Esophagus squamous epithelium (tissue), 5 donors: ENCODE measurements at regions not wholly inside any gene's neighbourhood (a gene's known extent, or its start where the extent isn't known, plus 50 kb on each side); places are given as distances from the start of the nearest gene placed in this dataset.

Experiments
- DNase-seq: peaks from one replicate; lab custom pipeline; 2025; lab: John Stamatoyannopoulos, UW
- H3K27ac ChIP-seq, 4 donors: fragments of 200-600 bp; sonication (generic); one replicate each; pipeline ENCODE4 v1.5.1; 2016 to 2019; ENCODE audit warnings: mild to moderate bottlenecking in 1 of 4
- H3K27me3 ChIP-seq, 4 donors: fragments of 200-600 bp; sonication (generic); 1 replicate in 3 of 4; 2 replicates in 1 of 4; pipeline versions ENCODE4 v1.5.1 to v1.6.0; 2017 to 2021; ENCODE audit warnings: antibody characterized with exemption in 1 of 4
- H3K36me3 ChIP-seq, 3 donors: fragments of 200-600 bp; sonication (generic); one replicate each; pipeline ENCODE4 v1.5.1; 2016 to 2019
- H3K4me1 ChIP-seq, 3 donors: fragments of 200-600 bp; sonication (generic); one replicate each; pipeline ENCODE4 v1.5.1; 2017 to 2019
- H3K4me3 ChIP-seq, 4 donors: fragments of 200-600 bp; sonication (generic); 1 replicate in 3 of 4; 2 replicates in 1 of 4; pipeline ENCODE4 v1.5.1; 2016 to 2019; ENCODE audit warnings: mild to moderate bottlenecking in 2 of 4, moderate library complexity in 1 of 4
- H3K9me3 ChIP-seq, 3 donors: fragments of 200-600 bp; sonication (generic); one replicate each; pipeline ENCODE4 v1.5.1; 2016 to 2019
- CTCF ChIP-seq, 6 experiments: fragments of 450-650 bp in 4 of 6; fragments of 200-600 bp in 2 of 6; sonication (generic) in 2 of 6; IDR thresholded peaks; one replicate each; pipeline ENCODE4 v1.5.1; 2016 to 2019; ENCODE audit warnings: antibody characterized with exemption in 6 of 6, mild to moderate bottlenecking in 4 of 6, moderate library complexity in 4 of 6
- POLR2A ChIP-seq, 4 donors: fragments of 450-650 bp; IDR thresholded peaks; one replicate each; pipeline ENCODE4 v1.6.1; 2017; ENCODE audit warnings: antibody characterized with exemption in 4 of 4, mild to moderate bottlenecking in 4 of 4, moderate library complexity in 3 of 4
- WGBS, 2 donors: methylation state at CpG; one replicate each; pipeline ENCODE4 v1.1.5; 2018; 5-methylcytosine and 5-hydroxymethylcytosine counted together
- intact Hi-C: fragments of 100-400 bp; cut with DNase I; formaldehyde crosslinking; loops from one replicate; pipeline ENCODE4 v1.15.0; 2022
- donor health status: DM: yes; HTN: yes; CAD: no.

- WGBS, 2 donors: 88 to 90% methylated on average over 7 to 8 of the region's 9 CpGs
- Histone ChIP-seq H3K9me3 (no peaks in the 10 kb centered on the region), H3K27ac (no peak overlapping the region), H3K4me3 (no peak overlapping the region), H3K36me3 (no peaks in the 10 kb centered on the region), H3K4me1 (no peaks in the 10 kb centered on the region), H3K27me3 (peaks cover 0 to 20% (median 0%) of the 10 kb centered on the region in 4 donors)
- no peak for TF ChIP-seq POLR2A (IDR thresholded peaks at IDR 0.05)
- no peak for TF ChIP-seq CTCF (IDR thresholded peaks at IDR 0.05)
- intact Hi-C loops: no loop called here
- DNase-seq: no peak
These were observed 217.1 kb upstream of the C1orf174 start for GRCh38 chr1:4117196-4117595.

GRCh38 chr1:4118746-4119515 is 218.9 kb upstream of the C1orf174 start:
- Histone ChIP-seq H3K9me3 (no peaks in the 10 kb centered on the region), H3K4me3 (no peak overlapping the region), H3K27ac (no peak overlapping the region), H3K27me3 (peaks cover 0 to 31% (median 0%) of the 10 kb centered on the region in 4 donors), H3K36me3 (no peaks in the 10 kb centered on the region), H3K4me1 (no peaks in the 10 kb centered on the region)
- intact Hi-C loops: no loop called here
- 58 to 60% methylated on average over 7 of the region's 12 CpGs for WGBS, 2 donors
- no peak for TF ChIP-seq POLR2A (IDR thresholded peaks at IDR 0.05)
- DNase-seq: no peak

GRCh38 chr1:4119516-4120220 is 219.6 kb upstream of the C1orf174 start:
- Histone ChIP-seq H3K27me3 (peaks cover 0 to 31% (median 0%) of the 10 kb centered on the region in 4 donors), H3K36me3 (no peaks in the 10 kb centered on the region), H3K9me3 (no peaks in the 10 kb centered on the region), H3K4me3 (no peak overlapping the region), H3K27ac (no peak overlapping the region), H3K4me1 (no peaks in the 10 kb centered on the region)
- 50 to 65% methylated on average over 1 to 6 of the region's 11 CpGs for WGBS, 2 donors
- intact Hi-C loops: no loop called here
- TF ChIP-seq CTCF (IDR thresholded peaks at IDR 0.05) (no peak), POLR2A (IDR thresholded peaks at IDR 0.05) (no peak)
- no peak for DNase-seq

GRCh38 chr1:4120557-4121292 is 220.7 kb upstream of the C1orf174 start:
- Histone ChIP-seq H3K9me3 (no peaks in the 10 kb centered on the region), H3K4me3 (no peak overlapping the region), H3K27me3 (peaks cover 0 to 28% (median 0%) of the 10 kb centered on the region in 4 donors), H3K4me1 (no peaks in the 10 kb centered on the region), H3K27ac (no peak overlapping the region), H3K36me3 (no peaks in the 10 kb centered on the region)
- TF ChIP-seq POLR2A (IDR thresholded peaks at IDR 0.05): no peak
- no peak for TF ChIP-seq CTCF (IDR thresholded peaks at IDR 0.05)
- intact Hi-C loops: no loop called here
- DNase-seq: no peak
- WGBS, 2 donors: 60 to 63% methylated on average over 8 to 15 of the region's 15 CpGs

GRCh38 chr1:4121293-4121684 is 221.2 kb upstream of the C1orf174 start:
- Histone ChIP-seq H3K4me1 (no peaks in the 10 kb centered on the region), H3K36me3 (no peaks in the 10 kb centered on the region), H3K27me3 (peaks cover 0 to 26% (median 0%) of the 10 kb centered on the region in 4 donors), H3K27ac (no peak overlapping the region), H3K9me3 (no peaks in the 10 kb centered on the region), H3K4me3 (no peak overlapping the region)
- no peak for TF ChIP-seq POLR2A (IDR thresholded peaks at IDR 0.05)
- no peak for TF ChIP-seq CTCF (IDR thresholded peaks at IDR 0.05)
- intact Hi-C loops: no loop called here
- 66 to 81% methylated on average over 8 of the region's 8 CpGs for WGBS, 2 donors
- DNase-seq: no peak
